H9 (cell line): ENCODE measurements at regions not wholly inside any gene's neighbourhood (a gene's known extent, or its start where the extent isn't known, plus 50 kb on each side); places are given as distances from the start of the nearest gene placed in this dataset.

Experiments
- DNase-seq: peaks from one replicate; pipeline ENCODE4 v3.0.0-alpha.2; 2017
- H2AFZ ChIP-seq: one replicate; pipeline ENCODE4 v1.6.1; 2013; ENCODE audit warnings: mild to moderate bottlenecking, low read length, control low read depth, moderate library complexity
- H2AK5ac ChIP-seq: 2 replicates; pipeline ENCODE4 v1.6.1; 2013; ENCODE audit warnings: low read length, control low read depth, mixed read lengths; ENCODE audit not compliant: insufficient read length
- H2BK120ac ChIP-seq: one replicate; pipeline ENCODE4 v1.6.1; 2013; ENCODE audit warnings: low read depth, mild to moderate bottlenecking, low read length, control low read depth, inconsistent platforms; ENCODE audit not compliant: poor library complexity, severe bottlenecking
- H2BK12ac ChIP-seq: 2 replicates; pipeline ENCODE4 v1.6.1; 2013; ENCODE audit warnings: low read length, control low read depth, mixed read lengths, low read depth; ENCODE audit not compliant: insufficient read length
- H2BK15ac ChIP-seq: 2 replicates; pipeline ENCODE4 v1.6.1; 2013; ENCODE audit warnings: low read depth, low read length, control low read depth
- H2BK20ac ChIP-seq: one replicate; pipeline ENCODE4 v1.6.1; 2013; ENCODE audit warnings: low read depth, mild to moderate bottlenecking, low read length, control low read depth, inconsistent platforms; ENCODE audit not compliant: poor library complexity, severe bottlenecking
- H2BK5ac ChIP-seq: 2 replicates; pipeline ENCODE4 v1.6.1; 2013; ENCODE audit warnings: low read length, control low read depth, mixed read lengths; ENCODE audit not compliant: insufficient read length
- H3K14ac ChIP-seq: 2 replicates; pipeline ENCODE4 v1.6.1; 2013; ENCODE audit warnings: low read length, control low read depth; ENCODE audit not compliant: insufficient read depth
- H3K18ac ChIP-seq: 2 replicates; pipeline ENCODE4 v1.6.1; 2013; ENCODE audit warnings: low read depth, mild to moderate bottlenecking, mixed read lengths, low read length, control low read depth; ENCODE audit not compliant: insufficient read length
- H3K23ac ChIP-seq: 2 replicates; pipeline ENCODE4 v1.6.1; 2013; ENCODE audit warnings: low read length, control low read depth, mixed read lengths, low read depth; ENCODE audit not compliant: insufficient read length
- H3K23me2 ChIP-seq: 2 replicates; pipeline ENCODE4 v1.6.1; 2013; ENCODE audit warnings: low read depth, mild to moderate bottlenecking, mixed read lengths, low read length, control low read depth; ENCODE audit not compliant: insufficient read length, poor library complexity, severe bottlenecking
- H3K27ac ChIP-seq: 2 replicates; pipeline ENCODE4 v1.5.1; 2013; ENCODE audit warnings: low read length, control low read depth, mixed read lengths, low read depth; ENCODE audit not compliant: insufficient read length
- H3K27me3 ChIP-seq: 2 replicates; pipeline ENCODE4 v1.6.1; 2013; ENCODE audit warnings: low read length, control low read depth, inconsistent platforms; ENCODE audit not compliant: insufficient read depth
- H3K4ac ChIP-seq: 2 replicates; pipeline ENCODE4 v1.6.1; 2013; ENCODE audit warnings: low read depth, mild to moderate bottlenecking, control low read depth, inconsistent platforms, low read length, moderate library complexity
- H3K4me1 ChIP-seq: 2 replicates; pipeline ENCODE4 v1.6.1; 2013; ENCODE audit warnings: low read length, control low read depth, inconsistent platforms; ENCODE audit not compliant: insufficient read depth
- H3K4me2 ChIP-seq: 2 replicates; pipeline ENCODE4 v1.6.1; 2013; ENCODE audit warnings: low read length, control low read depth, mixed read lengths; ENCODE audit not compliant: insufficient read length, insufficient read depth
- H3K56ac ChIP-seq: 2 replicates; pipeline ENCODE4 v1.6.1; 2013; ENCODE audit warnings: low read depth, mild to moderate bottlenecking, mixed read lengths, low read length, control low read depth; ENCODE audit not compliant: insufficient read length
- H3K79me1 ChIP-seq: 2 replicates; pipeline ENCODE4 v1.6.1; 2013; ENCODE audit warnings: low read depth, mild to moderate bottlenecking, moderate library complexity, low read length, control low read depth, inconsistent platforms; ENCODE audit not compliant: insufficient read depth, poor library complexity, severe bottlenecking
- H3K79me2 ChIP-seq: 2 replicates; pipeline ENCODE4 v1.6.1; 2013; ENCODE audit warnings: low read length, control low read depth, inconsistent platforms; ENCODE audit not compliant: insufficient read depth
- H3K9ac ChIP-seq: 2 replicates; pipeline ENCODE4 v1.6.1; 2013; ENCODE audit warnings: low read length, control low read depth, mixed read lengths; ENCODE audit not compliant: insufficient read length; ENCODE audit errors: extremely low read depth
- H3K9me3 ChIP-seq: one replicate; pipeline ENCODE4 v1.6.1; 2013; ENCODE audit warnings: low read depth, low read length, inconsistent platforms; ENCODE audit not compliant: control insufficient read depth
- H3T11ph ChIP-seq: one replicate; pipeline ENCODE4 v1.6.1; 2013; ENCODE audit warnings: mild to moderate bottlenecking, low read length, control low read depth, inconsistent platforms
- H4K20me1 ChIP-seq: one replicate; pipeline ENCODE4 v1.6.1; 2013; ENCODE audit not compliant: control insufficient read depth, insufficient read length, insufficient read depth
- H4K5ac ChIP-seq: 2 replicates; pipeline ENCODE4 v1.6.1; 2013; ENCODE audit warnings: low read depth, mild to moderate bottlenecking, mixed read lengths, low read length, control low read depth; ENCODE audit not compliant: insufficient read length
- H4K8ac ChIP-seq: replicated peaks from 2 replicates; pipeline ENCODE4 v1.6.1; 2013; ENCODE audit warnings: low read length, control low read depth, mixed read lengths, low read depth; ENCODE audit not compliant: insufficient read length
- H4K91ac ChIP-seq: 2 replicates; pipeline ENCODE4 v1.6.1; 2013; ENCODE audit warnings: low read depth, mild to moderate bottlenecking, moderate library complexity, mixed read lengths, low read length, control low read depth; ENCODE audit not compliant: insufficient read length
- H3K27ac Mint-ChIP-seq, 3 experiments: 2 replicates in 2 of 3; 3 replicates in 1 of 3; pipeline ENCODE4 v1.8.0; 2020 to 2021; ENCODE audit warnings: mixed read lengths in 3 of 3, mild to moderate bottlenecking in 1 of 3, moderate library complexity in 1 of 3
- H3K27me3 Mint-ChIP-seq: 2 replicates; pipeline ENCODE4 v1.8.0; 2021; ENCODE audit warnings: low read depth, mild to moderate bottlenecking, moderate library complexity, mixed read lengths
- H3K36me3 Mint-ChIP-seq, 3 experiments: 2 replicates in 2 of 3; 3 replicates in 1 of 3; pipeline ENCODE4 v1.8.0; 2020 to 2021; ENCODE audit warnings: low read depth in 3 of 3, mixed read lengths in 3 of 3; ENCODE audit not compliant: insufficient read depth in 1 of 3
- H3K4me1 Mint-ChIP-seq, 2 experiments: 2 replicates each; pipeline ENCODE4 v1.8.0; 2020; ENCODE audit warnings: mixed read lengths in 2 of 2
- H3K4me3 Mint-ChIP-seq, 2 experiments: 2 replicates in 1 of 2; 3 replicates in 1 of 2; pipeline ENCODE4 v1.8.0; 2020 to 2021; ENCODE audit warnings: mild to moderate bottlenecking in 2 of 2, mixed read lengths in 2 of 2, moderate library complexity in 1 of 2
- H3K9me3 Mint-ChIP-seq, 2 experiments: 2 replicates in 1 of 2; 3 replicates in 1 of 2; pipeline ENCODE4 v1.8.0; 2020; ENCODE audit warnings: mild to moderate bottlenecking in 2 of 2, mixed read lengths in 2 of 2, moderate library complexity in 1 of 2
- CTCF ChIP-seq: fragments of 200-600 bp; sonication (generic); conservative IDR thresholded peaks from 3 replicates; pipeline ENCODE4 v1.8.0; 2021; ENCODE audit warnings: antibody characterized with exemption, mild to moderate bottlenecking
- WGBS: extraction: QIAGEN DNeasy Blood & Tissue Kit; methylation state at CpG from one replicate; pipeline ENCODE4 v1.1.7; 2013; ENCODE audit warnings: missing lambda C conversion rate, low lambda C conversion rate, mixed read lengths; ENCODE audit not compliant: insufficient read length; ENCODE audit errors: extremely low coverage; 5-methylcytosine and 5-hydroxymethylcytosine counted together

DNA sequence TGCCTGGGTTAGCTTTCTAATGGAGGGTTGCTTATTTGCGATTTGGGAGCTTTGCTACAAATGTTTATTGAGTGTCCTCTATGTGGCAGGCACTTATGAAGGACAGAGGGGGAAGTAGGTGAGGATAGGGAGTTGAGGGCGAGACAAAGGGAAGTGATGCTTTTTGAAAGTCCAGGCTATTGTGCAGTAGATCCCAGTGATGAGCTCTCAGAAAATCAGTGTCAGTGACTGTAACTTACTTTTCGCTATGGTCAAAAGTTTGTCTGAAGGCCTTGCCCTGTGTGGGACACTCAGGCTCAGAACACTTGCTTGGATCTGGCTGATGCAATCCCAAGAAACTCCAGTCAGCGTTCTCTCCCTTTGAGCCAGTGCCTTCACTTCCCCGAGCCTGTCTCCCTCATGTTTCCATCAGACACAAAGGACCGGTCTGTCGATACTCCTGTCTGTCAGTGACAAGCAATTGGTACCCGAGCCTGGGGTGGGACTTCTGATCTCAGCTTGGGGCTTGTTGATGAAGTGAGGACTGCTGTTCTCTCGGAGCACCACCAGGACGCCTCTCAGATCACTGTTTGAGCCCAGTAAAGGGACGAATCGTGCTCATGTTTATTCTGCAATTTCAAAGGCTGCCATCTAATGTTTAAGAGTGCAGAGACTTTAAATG, 63.1 kb upstream of the SORCS3 start:
- Histone ChIP-seq H2BK5ac (no peak overlapping the region), H3K9ac (no peak overlapping the region), H3K9me3 (no peaks in the 10 kb centered on the region), H4K20me1 (no peaks in the 10 kb centered on the region), H3K14ac (no peak overlapping the region), H4K8ac (no peak overlapping the region), H3K23me2 (no peaks in the 10 kb centered on the region), H3T11ph (no peak overlapping the region), H2BK120ac (no peak overlapping the region), H3K79me1 (no peaks in the 10 kb centered on the region), H2BK15ac (no peak overlapping the region), H3K4me1 (no peaks in the 10 kb centered on the region), H2BK20ac (no peak overlapping the region), H3K27ac (no peak overlapping the region), H3K23ac (no peak overlapping the region), H2BK12ac (no peak overlapping the region), H3K4ac (no peak overlapping the region), H3K27me3 (no peaks in the 10 kb centered on the region), H3K18ac (no peak overlapping the region), H3K56ac (no peak overlapping the region), H2AK5ac (no peak overlapping the region), H4K91ac (no peak overlapping the region), H3K4me2 (no peak overlapping the region), H2AFZ (no peak overlapping the region), H3K79me2 (no peaks in the 10 kb centered on the region), H4K5ac (no peak overlapping the region)
- H3K27me3 Mint-ChIP-seq, result peaks cover 20% of the 10 kb centered on the region
- H3K9me3 Mint-ChIP-seq, result no peaks in the 10 kb centered on the region; a peak in 2 of 5 replicates
- peak; percentile 52 for TF ChIP-seq CTCF
- WGBS, result no CpG with 5 or more reads among the region's 12 CpGs
- DNase-seq, result peak; percentile 52
- no peak overlapping the region for H3K27ac Mint-ChIP-seq
- no peaks in the 10 kb centered on the region for H3K36me3 Mint-ChIP-seq
- H3K4me3 Mint-ChIP-seq, result no peak overlapping the region
- peaks cover 8 to 11% of the 10 kb centered on the region in 2 experiments for H3K4me1 Mint-ChIP-seq
